Activated CD8-positive, alpha-beta memory T cell treated with anti-CD3 and anti-CD28 coated beads for 36 hours (primary cell): ENCODE measurements at regions not wholly inside any gene's neighbourhood (a gene's known extent, or its start where the extent isn't known, plus 50 kb on each side); places are given as distances from the start of the nearest gene placed in this dataset.

ENCODE experiments used
- CTCF ChIA-PET: fragments of 350-600 bp; sonication (Branson Sonifier 250); formaldehyde crosslinking; loops from one replicate; lab custom pipeline; 2021; ENCODE audit warnings: antibody characterized with exemption; lab: Charles Lee
- POLR2A ChIA-PET: fragments of 350-600 bp; sonication (Branson Sonifier 250); formaldehyde crosslinking; loops from one replicate; lab custom pipeline; 2021; ENCODE audit warnings: antibody characterized with exemption; lab: Charles Lee

DNA sequence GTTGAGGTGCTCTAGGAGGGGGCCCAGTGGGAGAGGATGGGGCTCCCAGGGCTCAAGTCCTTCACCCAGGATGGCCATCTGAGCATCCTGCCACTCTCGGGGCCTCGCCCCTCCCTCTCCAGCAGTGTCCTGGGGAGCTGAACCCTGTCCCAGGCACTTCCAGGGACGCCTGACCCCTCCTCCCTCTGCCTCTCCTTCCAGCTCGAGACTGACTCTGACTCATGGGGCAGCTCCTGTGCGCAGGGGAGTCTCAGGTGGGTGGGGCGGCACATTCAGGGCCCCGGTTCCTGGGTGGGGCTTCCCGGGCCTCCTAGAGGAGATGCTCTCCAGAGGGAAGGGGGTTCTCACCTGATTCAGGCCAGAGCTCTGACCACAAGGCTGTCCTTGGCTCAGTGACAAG is 77.1 kb upstream of the IGLL5 start:
- CTCF ChIA-PET = interaction anchor here (0.7 to 3.3 kb wide), 26 partner anchors 9 to 146 kb away, joined by 3 to 32 read pairs (median 6); no protein-coding TSS in a partner anchor
- POLR2A ChIA-PET = no interaction called here

DNA sequence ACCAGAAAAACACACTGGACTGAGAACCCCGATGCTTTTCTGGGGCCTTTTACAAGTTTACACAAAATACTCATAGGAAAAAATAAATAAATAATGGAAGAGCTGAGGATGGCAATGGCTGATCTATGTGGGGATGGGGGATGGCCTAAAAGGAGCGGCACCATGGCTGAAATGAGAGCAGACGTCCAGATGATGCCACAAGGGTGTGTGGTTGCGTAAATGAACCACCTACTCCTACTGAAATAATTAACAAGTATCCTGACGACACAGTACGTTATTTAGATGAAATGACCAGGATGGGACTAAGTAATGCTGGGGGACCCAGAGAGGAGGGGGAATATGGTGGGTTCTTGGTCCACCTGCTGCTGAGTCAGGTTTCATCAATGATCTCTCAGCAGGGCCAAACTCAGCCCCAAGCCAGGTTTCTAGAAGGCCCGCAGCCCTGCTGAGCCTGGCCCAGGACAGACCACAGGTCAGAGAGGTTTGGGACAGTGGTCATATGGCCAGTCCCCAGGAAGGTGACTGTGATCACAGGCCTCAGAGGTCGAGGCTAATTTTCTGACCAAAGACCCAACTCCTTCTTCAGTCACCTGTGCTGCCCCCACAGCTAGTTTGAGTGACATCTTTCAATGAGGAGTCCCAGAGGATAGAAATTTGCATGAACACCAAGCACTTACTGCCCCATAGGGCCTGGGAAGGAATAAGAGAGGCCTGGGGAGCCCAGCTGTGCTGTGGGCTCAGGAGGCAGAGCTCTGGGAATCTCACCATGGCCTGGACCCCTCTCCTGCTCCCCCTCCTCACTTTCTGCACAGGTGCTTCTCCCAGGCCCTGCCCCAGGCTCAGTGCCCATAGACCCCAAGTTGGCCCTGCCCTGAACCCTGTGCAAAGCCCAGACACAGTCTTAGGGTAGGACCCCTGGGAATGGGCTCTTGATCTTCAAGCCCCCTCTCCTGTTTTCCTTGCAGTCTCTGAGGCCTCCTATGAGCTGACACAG is 76.3 kb upstream of the IGLL5 start:
- POLR2A ChIA-PET = no interaction called here
- CTCF ChIA-PET = interaction anchor here (0.7 to 3.3 kb wide), 21 partner anchors 8 to 145 kb away, joined by 3 to 32 read pairs (median 6); no protein-coding TSS in a partner anchor

DNA sequence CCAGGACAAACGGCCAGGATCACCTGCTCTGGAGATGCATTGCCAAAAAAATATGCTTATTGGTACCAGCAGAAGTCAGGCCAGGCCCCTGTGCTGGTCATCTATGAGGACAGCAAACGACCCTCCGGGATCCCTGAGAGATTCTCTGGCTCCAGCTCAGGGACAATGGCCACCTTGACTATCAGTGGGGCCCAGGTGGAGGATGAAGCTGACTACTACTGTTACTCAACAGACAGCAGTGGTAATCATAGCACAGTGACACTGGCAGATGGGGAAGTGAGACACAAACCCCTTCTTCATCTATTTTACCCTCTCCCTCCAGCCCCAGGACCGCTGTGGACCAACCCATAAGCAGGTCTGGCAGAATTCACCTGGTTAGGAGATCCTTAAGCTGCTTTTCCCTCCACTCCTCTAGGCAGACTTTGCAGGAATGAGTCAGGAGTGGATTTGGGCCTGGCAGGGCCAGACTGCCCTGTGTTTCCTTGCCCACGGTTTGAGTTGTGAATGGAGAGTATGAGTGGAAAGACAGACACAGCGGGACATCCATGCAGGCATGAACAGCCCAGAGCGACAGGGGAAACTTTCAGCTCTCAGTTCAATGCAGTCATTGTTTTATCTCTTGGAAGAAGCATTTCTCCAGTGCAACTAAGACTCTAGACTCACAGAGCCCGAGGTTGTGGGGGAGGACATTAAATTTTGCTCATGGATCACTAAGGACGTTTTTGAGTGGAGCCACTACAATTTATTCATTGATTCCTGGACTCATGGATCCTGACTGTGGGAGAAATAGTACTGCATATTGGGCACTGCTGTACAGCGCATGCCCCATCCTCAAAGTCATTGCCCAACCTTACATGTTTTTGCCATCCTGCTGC is 75.3 kb upstream of the IGLL5 start:
- CTCF ChIA-PET = interaction anchor here (1.0 to 2.9 kb wide), 4 partner anchors 37 to 72 kb away, joined by 3 to 7 read pairs (median 6); no protein-coding TSS in a partner anchor
- POLR2A ChIA-PET = no interaction called here

DNA sequence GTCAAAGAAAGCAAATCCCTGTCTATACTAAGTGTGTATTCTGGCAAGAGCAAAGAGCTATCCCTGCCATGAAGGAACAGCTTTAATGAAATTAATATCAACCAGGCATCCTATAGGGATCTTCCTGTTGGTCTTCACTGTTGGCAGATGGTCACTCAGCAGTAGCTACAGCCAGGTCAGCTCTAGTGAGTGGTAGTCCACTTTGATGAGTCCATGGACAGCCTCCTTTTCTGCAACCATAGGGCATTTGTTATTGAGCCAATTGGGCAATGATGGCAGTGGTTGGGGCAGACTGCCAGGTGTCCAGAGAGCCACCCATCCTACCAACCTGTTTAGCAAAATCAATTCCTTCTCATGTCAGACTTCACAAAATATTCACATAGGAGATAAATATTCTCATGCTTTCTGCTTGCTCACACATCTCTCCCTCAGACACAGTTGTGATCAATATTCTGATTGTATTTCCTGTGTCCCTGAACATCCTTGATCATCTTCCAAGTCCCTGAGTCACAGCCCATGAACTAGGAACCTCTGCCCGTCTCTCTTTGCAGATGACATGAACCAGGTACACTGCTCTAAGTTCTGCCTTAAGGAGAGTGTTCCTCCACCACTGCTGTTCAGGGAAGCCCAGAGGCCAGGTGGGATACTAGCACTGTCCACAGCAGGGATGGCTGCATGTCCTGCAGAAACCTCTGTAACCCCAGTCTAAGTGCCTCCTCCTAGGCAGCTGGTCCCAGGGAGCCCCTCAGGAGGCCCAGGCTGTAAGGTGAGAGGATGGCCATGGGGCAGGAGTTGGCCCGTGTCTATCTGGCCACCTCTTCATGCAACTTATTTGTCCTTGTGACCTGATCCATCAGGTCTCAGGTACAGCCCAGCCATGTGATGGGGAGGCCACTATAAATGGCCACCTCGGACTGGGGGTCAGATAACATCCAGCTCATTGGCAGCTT is 74.2 kb upstream of the IGLL5 start:
- CTCF ChIA-PET = interaction anchor here (1.6 to 2.9 kb wide), 4 partner anchors 33 to 70 kb away, joined by 3 to 7 read pairs (median 6); no protein-coding TSS in a partner anchor
- POLR2A ChIA-PET = no interaction called here

DNA sequence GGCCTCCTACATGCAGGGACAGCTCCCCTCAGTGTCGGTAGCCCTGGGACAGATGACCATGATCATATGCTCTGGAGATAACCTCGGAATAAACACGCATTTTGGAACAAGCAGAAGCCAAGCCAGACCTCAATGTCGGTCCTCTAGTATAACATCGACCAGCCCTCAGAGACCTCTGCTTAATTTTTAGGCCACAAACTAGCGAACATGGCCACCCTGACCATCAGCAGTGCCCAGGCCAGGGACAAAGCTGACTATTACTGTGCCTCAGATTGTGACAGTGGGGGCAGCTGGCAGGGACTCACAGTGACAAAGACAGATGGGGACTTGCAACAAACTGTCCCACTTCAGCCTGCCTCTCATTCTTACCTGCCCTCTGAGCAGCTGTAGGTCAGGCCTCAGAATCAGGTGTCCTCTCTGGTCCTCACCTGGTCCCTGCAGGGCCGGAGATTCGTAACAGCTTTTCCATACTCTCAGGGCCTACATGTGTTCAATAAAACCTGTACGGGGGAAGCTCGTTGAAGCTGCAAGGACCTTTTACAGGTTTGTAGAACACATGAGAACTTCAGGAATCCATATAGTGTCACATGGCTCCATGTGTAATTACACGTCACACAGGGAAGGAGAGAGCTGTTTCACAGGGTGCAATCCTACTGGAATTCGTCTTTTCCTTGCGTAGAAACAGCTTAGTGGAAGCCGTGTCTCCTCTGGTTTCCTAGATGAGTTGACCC is 72.8 kb upstream of the IGLL5 start:
- CTCF ChIA-PET = interaction anchor here (1.6 to 2.9 kb wide), 4 partner anchors 31 to 69 kb away, joined by 3 to 7 read pairs (median 6); no protein-coding TSS in a partner anchor
- POLR2A ChIA-PET = no interaction called here

DNA sequence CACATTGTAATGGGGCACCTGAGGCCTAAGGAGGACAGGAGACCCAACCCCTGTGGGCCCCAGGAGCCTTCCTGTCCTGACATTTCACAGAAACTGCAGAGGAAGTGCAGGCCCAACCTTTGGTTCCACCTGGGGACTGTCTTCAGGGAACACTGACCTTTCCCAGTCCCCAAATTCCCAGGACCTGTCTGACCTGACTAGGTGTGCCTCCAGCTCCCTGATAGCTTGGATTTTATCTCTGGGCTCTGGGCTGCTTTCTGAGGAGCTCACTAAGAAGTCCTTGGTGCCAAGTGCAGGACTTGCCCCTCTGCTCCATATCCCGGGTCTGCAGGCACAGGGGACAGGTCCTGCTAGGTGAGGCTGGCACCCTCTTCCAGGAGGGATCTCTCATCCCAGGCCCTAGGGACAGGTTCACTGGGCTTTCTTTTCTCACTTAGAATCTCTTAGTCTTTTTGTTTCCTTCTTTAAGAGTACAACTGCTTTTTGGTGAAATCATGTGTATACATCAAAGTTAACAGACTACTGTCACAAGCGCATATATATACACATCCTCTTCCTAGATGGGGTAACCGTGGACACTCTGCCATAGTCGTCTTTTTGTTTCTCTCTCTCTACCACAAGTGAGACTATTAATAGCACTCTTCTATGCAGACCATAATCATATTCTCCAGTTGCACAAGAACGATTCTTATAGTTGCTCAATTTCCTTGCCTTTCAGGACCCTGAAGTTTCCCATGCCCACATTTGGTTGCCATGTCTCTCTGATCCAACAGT is 72.0 kb upstream of the IGLL5 start:
- CTCF ChIA-PET = interaction anchor here (1.6 to 2.9 kb wide), 4 partner anchors 31 to 68 kb away, joined by 3 to 7 read pairs (median 6); no protein-coding TSS in a partner anchor
- POLR2A ChIA-PET = no interaction called here

DNA sequence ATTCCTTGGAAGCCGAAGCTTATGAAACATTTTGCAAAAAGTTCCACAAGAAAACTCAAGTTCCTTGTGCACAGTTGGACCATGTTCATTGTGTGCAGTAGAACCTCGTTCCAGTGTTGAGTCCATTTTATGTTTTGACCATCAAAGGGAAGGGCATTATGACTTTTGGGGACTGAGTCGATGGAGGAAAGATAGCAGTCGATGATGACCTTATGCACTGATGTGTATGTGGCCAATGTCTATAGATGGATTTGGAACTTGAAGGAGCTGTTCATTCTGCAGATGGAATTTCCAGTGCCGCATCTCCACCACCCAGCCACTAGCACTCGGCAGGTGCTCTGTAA is 71.5 kb upstream of the IGLL5 start:
- CTCF ChIA-PET = no interaction called here
- POLR2A ChIA-PET = no interaction called here

DNA sequence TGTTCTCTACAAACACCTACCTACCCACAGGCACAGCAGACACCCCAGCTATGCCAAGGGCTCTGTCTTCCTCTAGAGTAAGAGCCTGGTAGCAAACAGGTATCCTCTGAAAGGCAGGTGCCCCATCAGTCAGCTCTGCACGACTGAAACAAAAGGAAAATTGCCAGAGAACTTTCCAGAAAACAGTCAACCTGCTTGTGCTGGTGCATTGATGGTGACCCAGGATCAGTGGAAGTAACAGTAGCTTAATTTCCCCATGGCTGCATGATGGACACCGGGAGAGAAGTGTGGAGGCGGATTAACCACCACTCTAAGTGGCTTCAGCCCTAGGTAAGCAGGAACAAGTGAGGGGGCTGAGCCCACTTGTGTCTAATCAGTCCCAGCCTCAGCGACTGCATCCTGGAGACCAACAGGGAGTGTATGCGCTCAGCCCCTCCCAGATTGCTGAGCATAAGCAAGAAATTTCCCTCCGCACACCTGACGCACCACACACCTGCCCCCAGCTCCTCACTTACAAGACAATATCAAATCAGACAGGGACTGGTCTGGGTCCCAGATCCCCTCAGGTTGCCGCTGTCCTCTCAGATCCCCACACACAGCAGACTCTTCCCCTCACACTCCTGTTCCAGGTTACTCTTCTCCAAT is 70.7 kb upstream of the IGLL5 start:
- POLR2A ChIA-PET = no interaction called here
- CTCF ChIA-PET = interaction anchor here (1.4 kb wide), 1 partner anchor 67 kb away, joined by 4 read pairs; no protein-coding TSS in a partner anchor

DNA sequence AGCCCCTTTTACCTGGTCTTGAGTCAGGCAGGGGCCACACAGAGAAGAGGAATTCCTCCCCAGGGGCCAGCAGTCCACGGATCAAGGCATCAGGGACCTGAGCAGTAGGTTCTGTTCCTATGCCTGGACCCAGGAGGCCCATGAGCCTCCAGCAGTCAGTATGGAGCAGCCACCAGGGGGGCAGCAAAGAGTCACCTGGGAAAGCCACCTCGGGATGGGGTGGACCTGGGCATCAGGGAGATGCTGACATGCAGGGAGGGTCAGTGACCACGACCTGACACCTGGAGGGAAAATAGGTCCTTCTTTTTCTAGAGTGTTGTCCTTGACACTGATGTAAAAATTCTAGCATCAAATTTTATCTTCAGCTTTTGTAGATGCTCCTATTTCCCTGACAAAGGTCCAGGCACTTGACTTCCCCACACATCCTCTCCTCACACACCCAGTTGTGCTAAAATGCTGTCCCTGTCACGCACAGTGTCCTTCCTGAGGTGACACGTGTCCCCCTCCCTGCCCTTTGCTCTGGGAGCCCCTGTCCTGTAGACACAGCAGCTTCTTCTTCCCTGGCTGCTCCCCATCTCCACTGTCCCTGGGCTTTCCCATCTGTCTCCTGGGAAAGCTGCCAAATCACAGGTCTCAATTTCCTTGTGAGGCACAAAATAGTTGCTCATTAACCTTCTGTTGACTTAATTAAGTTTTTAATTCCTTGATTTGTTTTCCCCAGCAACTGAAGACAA is 70.0 kb upstream of the IGLL5 start:
- ChIA-PET POLR2A (no interaction called here), CTCF (interaction anchor here (0.9 to 3.3 kb wide), 4 partner anchors 8 to 67 kb away, joined by 3 to 18 read pairs (median 6); no protein-coding TSS in a partner anchor)

DNA sequence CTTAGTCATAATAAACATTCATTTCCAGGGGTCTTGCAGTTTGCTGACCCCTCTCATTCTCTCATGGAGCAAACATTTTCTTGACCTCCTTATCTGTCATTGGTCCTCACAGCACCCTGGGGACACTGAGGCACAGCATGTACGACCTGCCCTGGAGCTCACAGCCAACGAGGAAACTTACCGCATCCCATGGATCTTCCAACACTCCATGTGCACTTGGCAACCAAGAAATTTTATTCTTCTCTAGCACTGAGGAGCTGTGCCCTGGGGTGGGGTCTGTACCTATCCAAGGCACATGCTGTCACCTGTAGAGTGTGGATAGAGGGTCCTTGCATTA is 69.4 kb upstream of the IGLL5 start:
- CTCF ChIA-PET = interaction anchor here (0.6 to 3.3 kb wide), 7 partner anchors 8 to 66 kb away, joined by 3 to 18 read pairs (median 4); no protein-coding TSS in a partner anchor
- POLR2A ChIA-PET = no interaction called here

DNA sequence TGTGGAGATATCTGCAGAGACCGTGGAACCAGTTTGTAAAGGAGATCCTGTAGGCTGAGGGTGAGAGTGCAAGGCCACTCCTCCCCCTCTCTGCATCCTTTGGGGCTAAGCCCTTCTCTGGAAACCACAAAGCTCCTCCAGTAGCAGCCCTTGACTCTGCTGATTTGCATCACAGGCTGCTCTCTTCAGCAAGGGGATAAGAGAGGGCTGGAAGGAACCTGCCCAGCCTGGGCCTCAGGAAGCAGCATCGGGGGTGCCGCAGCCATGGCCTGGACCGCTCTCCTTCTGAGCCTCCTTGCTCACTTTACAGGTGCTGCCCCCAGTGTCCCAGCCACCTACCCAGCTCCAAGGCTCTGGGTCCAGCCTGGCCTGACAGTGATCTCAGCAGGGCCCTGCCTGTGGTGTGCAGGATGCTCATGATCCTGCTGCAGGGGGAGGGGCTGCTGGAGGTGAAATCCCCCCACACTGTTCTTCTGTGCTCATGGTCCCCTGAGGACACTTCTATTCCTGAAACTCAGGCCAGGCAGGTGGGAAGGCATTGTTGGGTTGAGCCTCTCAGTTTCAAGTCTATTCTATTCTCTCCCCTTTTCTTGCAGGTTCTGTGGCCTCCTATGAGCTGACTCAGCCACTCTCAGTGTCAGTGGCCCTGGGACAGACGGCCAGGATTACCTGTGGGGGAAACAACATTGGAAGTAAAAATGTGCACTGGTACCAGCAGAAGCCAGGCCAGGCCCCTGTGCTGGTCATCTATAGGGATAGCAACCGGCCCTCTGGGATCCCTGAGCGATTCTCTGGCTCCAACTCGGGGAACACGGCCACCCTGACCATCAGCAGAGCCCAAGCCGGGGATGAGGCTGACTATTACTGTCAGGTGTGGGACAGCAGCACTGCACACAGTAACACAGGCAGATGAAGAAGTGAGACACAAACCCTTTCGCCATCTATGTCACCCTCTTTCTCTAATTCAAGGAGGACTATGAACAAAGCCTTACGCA is 68.5 kb upstream of the IGLL5 start:
- ChIA-PET CTCF (interaction anchor here (0.6 to 3.3 kb wide), 5 partner anchors 9 to 65 kb away, joined by 3 to 18 read pairs (median 5); no protein-coding TSS in a partner anchor), POLR2A (no interaction called here)

DNA sequence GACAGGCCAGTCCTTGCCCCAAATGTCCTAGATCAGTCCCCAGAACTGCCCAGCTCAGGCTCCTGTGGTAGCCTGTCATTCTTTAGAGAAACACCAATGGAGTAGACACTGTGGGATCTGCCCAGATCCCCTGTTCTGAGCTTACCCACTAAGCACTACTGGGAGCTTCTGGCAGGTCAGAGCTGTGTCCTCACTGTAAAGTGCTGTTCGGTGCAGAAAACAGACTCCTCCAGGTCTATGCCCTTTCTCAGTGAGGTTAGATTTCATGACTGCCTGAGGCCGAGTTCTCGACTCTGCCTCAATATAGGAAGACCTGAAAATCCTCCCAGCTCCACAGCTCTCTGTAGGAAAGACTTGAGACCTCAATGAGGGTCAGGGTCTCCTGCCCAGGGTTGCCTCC is 67.5 kb upstream of the IGLL5 start:
- ChIA-PET POLR2A (no interaction called here), CTCF (interaction anchor here (2.5 to 3.3 kb wide), 2 partner anchors 10 to 28 kb away, joined by 8 to 18 read pairs; no protein-coding TSS in a partner anchor)

DNA sequence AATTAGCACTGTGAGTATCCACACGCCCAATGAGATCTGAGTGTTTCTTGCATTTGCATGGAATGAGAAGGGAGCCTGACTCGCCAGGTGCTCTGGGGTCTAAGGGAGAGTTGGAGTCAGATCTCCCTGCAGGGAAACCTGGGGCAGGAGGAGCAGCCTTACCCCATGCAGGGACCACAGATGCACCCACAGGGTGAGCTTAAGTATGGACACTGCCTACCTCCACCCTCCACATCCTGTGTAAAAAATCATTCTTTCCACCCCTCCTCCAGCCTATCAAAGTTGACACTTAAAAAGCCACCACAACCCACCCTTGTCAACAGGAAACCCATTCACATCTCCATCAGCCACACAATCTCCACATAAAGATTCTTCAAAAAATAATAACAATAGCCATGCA is 67.0 kb upstream of the IGLL5 start:
- POLR2A ChIA-PET = no interaction called here
- CTCF ChIA-PET = interaction anchor here (3.3 kb wide), 1 partner anchor 11 kb away, joined by 18 read pairs; no protein-coding TSS in a partner anchor

DNA sequence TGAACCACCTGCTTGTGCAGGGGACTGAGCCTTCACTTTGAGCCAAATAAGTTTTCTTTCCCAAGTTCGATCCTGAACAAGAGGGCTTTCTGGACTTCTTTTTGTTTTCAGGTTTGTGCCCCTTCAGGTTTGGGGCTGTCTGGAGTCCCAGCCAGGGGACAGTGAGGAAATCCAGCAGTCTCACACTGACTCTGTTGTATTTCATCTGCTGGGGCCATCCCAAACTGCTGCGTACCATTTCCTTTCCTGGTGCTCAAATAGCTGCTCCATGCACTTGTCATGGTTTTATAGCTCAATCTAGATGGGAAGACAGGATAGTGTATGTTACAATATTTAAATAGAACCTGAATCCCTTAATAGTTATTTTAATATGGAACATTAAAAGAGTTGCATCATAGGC is 66.3 kb upstream of the IGLL5 start:
- CTCF ChIA-PET = no interaction called here
- POLR2A ChIA-PET = no interaction called here

DNA sequence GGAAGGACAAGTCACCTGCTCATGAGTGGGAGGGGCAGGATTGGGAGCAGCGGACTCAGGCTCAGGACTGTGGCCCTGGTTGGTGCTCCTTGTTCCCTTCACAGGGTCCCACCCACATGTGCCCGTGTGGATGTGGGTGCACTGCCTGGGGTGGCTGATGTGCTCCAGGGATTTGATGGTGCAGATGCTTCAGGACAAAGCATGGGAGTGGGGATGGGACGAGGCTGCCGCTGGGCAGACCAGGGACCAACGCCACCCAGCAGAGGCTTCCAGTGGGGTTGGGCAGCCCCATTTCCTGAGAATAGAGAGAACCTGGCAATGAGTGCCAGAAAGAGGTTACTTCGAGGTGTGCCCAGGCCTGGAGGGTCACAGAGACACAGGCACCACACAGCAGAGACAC is 65.5 kb upstream of the IGLL5 start:
- ChIA-PET CTCF (no interaction called here), POLR2A (no interaction called here)
